CD14-positive monocyte (primary cell): ENCODE measurements at regions not wholly inside any gene's neighbourhood (a gene's known extent, or its start where the extent isn't known, plus 50 kb on each side); places are given as distances from the start of the nearest gene placed in this dataset.
A peak's percentile ranks its signal among the peaks of the same experiment; 100 is the strongest.

Experiments
- DNase-seq, 3 donors: peaks; one replicate each; pipeline ENCODE4 v3.0.0-alpha.2; 2011 to 2022
- H2AFZ ChIP-seq: 2 replicates; pipeline ENCODE4 v1.6.0; 2012; ENCODE audit warnings: mild to moderate bottlenecking, low read depth, low read length, inconsistent platforms; ENCODE audit not compliant: insufficient read depth, poor library complexity, severe bottlenecking
- H3K27ac ChIP-seq, 2 donors: 1 replicate in 1 of 2; 2 replicates in 1 of 2; pipeline ENCODE4 v1.5.1; 2012 to 2013; ENCODE audit warnings: low read length in 2 of 2, control low read depth in 1 of 2, inconsistent platforms in 1 of 2, low read depth in 1 of 2, mild to moderate bottlenecking in 1 of 2
- H3K27me3 ChIP-seq, 2 donors: one replicate each; pipeline versions ENCODE4 v1.6.0 to v1.6.1; 2011 to 2013; ENCODE audit warnings: low read length in 2 of 2; ENCODE audit not compliant: control insufficient read depth in 2 of 2, insufficient read depth in 2 of 2
- H3K36me3 ChIP-seq, 2 donors: replicated peaks in 1 of 2; 1 replicate in 1 of 2; 2 replicates in 1 of 2; pipeline versions ENCODE4 v1.5.1 to v1.6.1; 2012 to 2013; ENCODE audit warnings: low read length in 2 of 2, control low read depth in 1 of 2, inconsistent platforms in 1 of 2, mild to moderate bottlenecking in 1 of 2; ENCODE audit not compliant: insufficient read depth in 2 of 2, control insufficient read depth in 1 of 2
- H3K4me1 ChIP-seq, 2 donors: 1 replicate in 1 of 2; 2 replicates in 1 of 2; pipeline versions ENCODE4 v1.5.1 to v1.6.1; 2012 to 2013; ENCODE audit warnings: low read length in 2 of 2, control low read depth in 1 of 2, inconsistent platforms in 1 of 2, mild to moderate bottlenecking in 1 of 2, moderate library complexity in 1 of 2; ENCODE audit not compliant: insufficient read depth in 2 of 2, control insufficient read depth in 1 of 2
- H3K4me2 ChIP-seq: replicated peaks from 2 replicates; pipeline ENCODE3; 2012; ENCODE audit warnings: low read length, moderate library complexity, mild to moderate bottlenecking; ENCODE audit not compliant: poor library complexity, severe bottlenecking; ENCODE audit errors: extremely low read depth
- H3K4me3 ChIP-seq, 3 experiments: fragments of 200-600 bp in 1 of 3; sonication (generic) in 1 of 3; replicated peaks in 1 of 3; 1 replicate in 2 of 3; 2 replicates in 1 of 3; pipeline ENCODE4 v1.5.1; 2011 to 2013; ENCODE audit warnings: low read length in 3 of 3, mild to moderate bottlenecking in 3 of 3, control low read depth in 2 of 3, low read depth in 2 of 3, inconsistent platforms in 1 of 3, moderate library complexity in 1 of 3
- H3K79me2 ChIP-seq: 2 replicates; pipeline ENCODE4 v1.6.0; 2012; ENCODE audit warnings: mild to moderate bottlenecking, control low read depth, inconsistent platforms, low read length, moderate library complexity; ENCODE audit not compliant: insufficient read depth
- H3K9ac ChIP-seq: 2 replicates; pipeline ENCODE4 v1.6.0; 2017; ENCODE audit warnings: low read length, mild to moderate bottlenecking; ENCODE audit not compliant: insufficient read depth, poor library complexity, severe bottlenecking
- H3K9me3 ChIP-seq, 2 donors: replicated peaks in 1 of 2; 1 replicate in 1 of 2; 2 replicates in 1 of 2; pipeline versions ENCODE4 v1.5.1 to v1.6.1; 2012 to 2013; ENCODE audit warnings: low read length in 2 of 2, control low read depth in 1 of 2; ENCODE audit not compliant: control insufficient read depth in 1 of 2, insufficient read depth in 1 of 2
- H4K20me1 ChIP-seq: 2 replicates; pipeline ENCODE4 v1.6.0; 2012; ENCODE audit warnings: mild to moderate bottlenecking, low read length, control low read depth, moderate library complexity; ENCODE audit not compliant: insufficient read depth
- H3K27ac Mint-ChIP-seq, 7 donors: one replicate each; pipeline ENCODE4 v1.8.0; 2020; ENCODE audit warnings: mild to moderate bottlenecking in 7 of 7, mixed read lengths in 7 of 7, moderate library complexity in 6 of 7, inconsistent platforms in 2 of 7
- H3K27me3 Mint-ChIP-seq, 3 donors: one replicate each; pipeline ENCODE4 v1.8.0; 2021 to 2022; ENCODE audit warnings: low read depth in 3 of 3, mild to moderate bottlenecking in 3 of 3, mixed read lengths in 3 of 3, moderate library complexity in 3 of 3, inconsistent platforms in 1 of 3
- H3K36me3 Mint-ChIP-seq, 2 donors: one replicate each; pipeline ENCODE4 v1.8.0; 2020; ENCODE audit warnings: mixed read lengths in 2 of 2, inconsistent platforms in 1 of 2, mild to moderate bottlenecking in 1 of 2
- H3K4me1 Mint-ChIP-seq: one replicate; pipeline ENCODE4 v1.8.0; 2020; ENCODE audit warnings: mild to moderate bottlenecking, mixed read lengths
- H3K4me3 Mint-ChIP-seq, 2 donors: one replicate each; pipeline ENCODE4 v1.8.0; 2020; ENCODE audit warnings: mild to moderate bottlenecking in 2 of 2, mixed read lengths in 2 of 2, moderate library complexity in 1 of 2
- H3K9me3 Mint-ChIP-seq, 7 donors: one replicate each; pipeline ENCODE4 v1.8.0; 2020 to 2022; ENCODE audit warnings: mixed read lengths in 7 of 7, mild to moderate bottlenecking in 6 of 7, moderate library complexity in 6 of 7, inconsistent platforms in 2 of 7
- WGBS: methylation state at CpG from one replicate; pipeline ENCODE4 v1.1.5; 2013; ENCODE audit warnings: missing lambda C conversion rate; ENCODE audit not compliant: insufficient coverage; 5-methylcytosine and 5-hydroxymethylcytosine counted together
- intact Hi-C, 2 donors: fragments of 100-400 bp; cut with micrococcal nuclease; formaldehyde crosslinking; loops; one replicate each; pipeline versions ENCODE4 v1.15.0 to v1.15.1; 2023
- TF ChIP-seq, protein P1 (sequence below): fragments of 200-600 bp; IDR thresholded peaks from one replicate; pipeline ENCODE4 v1.8.0; 2022; ENCODE audit warnings: antibody characterized with exemption, mild to moderate bottlenecking

DNA sequence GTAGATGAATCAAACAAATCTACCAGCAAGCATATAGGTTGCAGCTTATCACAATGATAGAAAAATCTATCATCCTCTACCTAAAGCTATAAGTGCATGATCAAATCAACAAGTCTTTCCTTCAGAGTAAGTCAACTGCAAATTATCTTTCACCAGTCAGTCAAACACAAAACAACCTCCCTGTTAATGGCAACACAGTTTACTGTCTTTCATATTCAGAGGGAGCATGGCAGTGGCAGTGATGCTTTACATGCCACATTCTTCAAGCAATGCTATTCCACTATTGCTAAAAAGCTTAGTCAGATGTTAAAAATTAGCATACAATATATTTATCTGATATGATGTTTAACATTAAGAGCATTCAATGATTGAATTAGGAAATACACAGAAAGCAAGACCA is 245.1 kb upstream of the KLHL4 start:
- peaks cover 0 to 3% (median 0%) of the 10 kb centered on the region in 7 donors for H3K9me3 Mint-ChIP-seq
- no peak overlapping the region for H2AFZ ChIP-seq
- intact Hi-C loops = no loop called here
- H3K4me1 Mint-ChIP-seq = no peaks in the 10 kb centered on the region
- no peak overlapping the region for H3K4me3 Mint-ChIP-seq
- no peak for DNase-seq
- no peak overlapping the region for H3K27ac Mint-ChIP-seq
- no peak overlapping the region for H3K27ac ChIP-seq
- H3K27me3 Mint-ChIP-seq = no peaks in the 10 kb centered on the region
- no peaks in the 10 kb centered on the region for H3K9me3 ChIP-seq
- H3K4me1 ChIP-seq = no peaks in the 10 kb centered on the region
- H3K4me2 ChIP-seq = no peak overlapping the region
- no peaks in the 10 kb centered on the region for H3K27me3 ChIP-seq
- H3K36me3 Mint-ChIP-seq = no peaks in the 10 kb centered on the region
- H3K4me3 ChIP-seq = no peak overlapping the region
- H4K20me1 ChIP-seq = no peaks in the 10 kb centered on the region
- no peaks in the 10 kb centered on the region for H3K36me3 ChIP-seq
- H3K9ac ChIP-seq = no peak overlapping the region
- TF ChIP-seq, protein P1, sequence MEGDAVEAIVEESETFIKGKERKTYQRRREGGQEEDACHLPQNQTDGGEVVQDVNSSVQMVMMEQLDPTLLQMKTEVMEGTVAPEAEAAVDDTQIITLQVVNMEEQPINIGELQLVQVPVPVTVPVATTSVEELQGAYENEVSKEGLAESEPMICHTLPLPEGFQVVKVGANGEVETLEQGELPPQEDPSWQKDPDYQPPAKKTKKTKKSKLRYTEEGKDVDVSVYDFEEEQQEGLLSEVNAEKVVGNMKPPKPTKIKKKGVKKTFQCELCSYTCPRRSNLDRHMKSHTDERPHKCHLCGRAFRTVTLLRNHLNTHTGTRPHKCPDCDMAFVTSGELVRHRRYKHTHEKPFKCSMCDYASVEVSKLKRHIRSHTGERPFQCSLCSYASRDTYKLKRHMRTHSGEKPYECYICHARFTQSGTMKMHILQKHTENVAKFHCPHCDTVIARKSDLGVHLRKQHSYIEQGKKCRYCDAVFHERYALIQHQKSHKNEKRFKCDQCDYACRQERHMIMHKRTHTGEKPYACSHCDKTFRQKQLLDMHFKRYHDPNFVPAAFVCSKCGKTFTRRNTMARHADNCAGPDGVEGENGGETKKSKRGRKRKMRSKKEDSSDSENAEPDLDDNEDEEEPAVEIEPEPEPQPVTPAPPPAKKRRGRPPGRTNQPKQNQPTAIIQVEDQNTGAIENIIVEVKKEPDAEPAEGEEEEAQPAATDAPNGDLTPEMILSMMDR = no peak
- no peaks in the 10 kb centered on the region for H3K79me2 ChIP-seq

DNA sequence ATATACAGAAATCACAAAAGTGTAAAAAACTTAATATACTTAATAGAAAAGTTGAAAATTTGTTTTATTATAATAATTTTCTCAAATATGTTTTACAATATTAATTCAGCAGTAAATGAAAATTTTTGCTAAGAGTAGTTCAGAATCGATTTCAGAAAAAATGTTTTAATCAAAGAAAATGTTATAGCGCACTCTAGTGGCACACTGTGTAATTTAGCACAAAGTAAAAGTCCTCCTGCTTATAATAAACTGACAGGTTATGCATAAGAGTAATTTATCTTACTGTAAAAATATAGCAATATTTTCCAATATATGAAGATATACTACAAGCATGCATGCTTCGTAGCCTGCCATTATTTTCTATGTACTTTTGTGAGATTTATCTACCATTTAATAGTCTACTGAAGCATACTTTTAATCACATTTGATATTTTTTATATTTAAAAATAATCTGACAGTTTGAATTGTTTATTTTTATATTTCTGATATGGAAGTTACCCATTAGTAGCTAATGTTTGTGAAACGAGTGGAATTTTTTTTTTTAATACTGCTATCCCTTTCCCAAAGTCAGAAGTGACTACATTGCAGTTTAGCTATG is 217.9 kb upstream of the KLHL4 start:
- no peak overlapping the region for H3K9ac ChIP-seq
- H3K9me3 ChIP-seq = no peaks in the 10 kb centered on the region
- no CpG with 5 or more reads among the region's 4 CpGs for WGBS
- intact Hi-C loops = no loop called here
- H3K4me1 ChIP-seq = no peaks in the 10 kb centered on the region
- H3K36me3 ChIP-seq = no peaks in the 10 kb centered on the region
- H4K20me1 ChIP-seq = no peaks in the 10 kb centered on the region
- H3K27ac ChIP-seq = no peak overlapping the region
- H3K4me3 Mint-ChIP-seq = no peak overlapping the region
- no peaks in the 10 kb centered on the region for H3K79me2 ChIP-seq
- no peak overlapping the region for H3K27ac Mint-ChIP-seq
- H3K4me2 ChIP-seq = no peak overlapping the region
- H3K27me3 Mint-ChIP-seq = peaks cover 0 to 2% (median 0%) of the 10 kb centered on the region in 3 donors
- no peaks in the 10 kb centered on the region for H3K36me3 Mint-ChIP-seq
- no peaks in the 10 kb centered on the region for H3K4me1 Mint-ChIP-seq
- H3K4me3 ChIP-seq = no peak overlapping the region
- DNase-seq = no peak
- peaks cover 0 to 2% (median 0%) of the 10 kb centered on the region in 7 donors for H3K9me3 Mint-ChIP-seq
- no peak overlapping the region for H2AFZ ChIP-seq
- TF ChIP-seq, protein P1 = peak; percentile 37
- H3K27me3 ChIP-seq = no peaks in the 10 kb centered on the region
